Fibroblast of villous mesenchyme (primary cell): ENCODE measurements at regions not wholly inside any gene's neighbourhood (a gene's known extent, or its start where the extent isn't known, plus 50 kb on each side); places are given as distances from the start of the nearest gene placed in this dataset.

Experiments
- DNase-seq: peaks from one replicate; pipeline ENCODE4 v3.0.0-alpha.2; 2010; ENCODE audit warnings: low read depth
- H3K4me3 ChIP-seq: 2 replicates; pipeline ENCODE4 v1.5.1; 2011; ENCODE audit warnings: low read depth, mild to moderate bottlenecking, low read length
- CTCF ChIP-seq: IDR thresholded peaks from 2 replicates; pipeline ENCODE4 v1.5.1; 2012; ENCODE audit warnings: low read depth, mild to moderate bottlenecking, low read length; ENCODE audit not compliant: insufficient read depth

GRCh38 chr3:113062705-113063104 is 71.9 kb downstream of the GTPBP8 start:
- TF ChIP-seq CTCF: no peak
- no peak for DNase-seq
- no peak overlapping the region for H3K4me3 ChIP-seq

GRCh38 chr3:113063126-113063894 is 72.5 kb downstream of the GTPBP8 start:
- no peak overlapping the region for H3K4me3 ChIP-seq
- no peak for DNase-seq
- no peak for TF ChIP-seq CTCF

GRCh38 chr3:113064183-113064582 is 73.4 kb downstream of the GTPBP8 start:
- no peak for DNase-seq
- no peak overlapping the region for H3K4me3 ChIP-seq
- TF ChIP-seq CTCF: no peak

GRCh38 chr3:113065336-113065735 is 74.6 kb downstream of the GTPBP8 start:
- TF ChIP-seq CTCF: no peak
- DNase-seq: no peak
- H3K4me3 ChIP-seq: no peak overlapping the region

- H3K4me3 ChIP-seq: no peak overlapping the region
- TF ChIP-seq CTCF: no peak
- DNase-seq: peak; percentile 27
Observed at GRCh38 chr3:113070072-113070640, 79.4 kb downstream of the GTPBP8 start.

- peak; percentile 55 for DNase-seq
- no peak overlapping the region for H3K4me3 ChIP-seq
- no peak for TF ChIP-seq CTCF
Observed at GRCh38 chr3:113070681-113071113, 79.9 kb downstream of the GTPBP8 start.
